ENCODE measurements at regions not wholly inside any gene's neighbourhood (a gene's known extent, or its start where the extent isn't known, plus 50 kb on each side); places are given as distances from the start of the nearest gene placed in this dataset.

DNA sequence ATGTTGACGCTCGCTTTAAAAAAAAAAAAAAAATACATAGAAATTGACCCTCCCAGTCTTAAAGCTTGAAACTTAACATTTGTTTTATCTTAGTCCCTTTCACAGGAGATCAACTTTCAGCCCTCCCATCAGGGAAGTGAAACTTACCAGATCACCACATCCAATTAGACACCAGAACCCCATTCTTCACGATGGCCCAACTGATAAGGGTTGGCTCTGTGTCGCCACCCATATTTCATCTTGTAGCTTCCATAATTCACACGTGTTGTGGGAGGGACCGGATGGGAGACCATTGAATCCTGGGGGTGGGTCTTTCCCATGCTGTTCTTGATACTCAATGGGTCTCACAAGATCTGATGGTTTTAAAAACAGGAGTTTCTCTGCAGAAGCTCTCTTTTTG, 629.4 kb upstream of the KCND2 start:
- H2AFZ ChIP-seq (ENCODE audit: control insufficient read depth, low read depth, low read length), result no peak overlapping the region
- no peaks in the 10 kb centered on the region for H3K27me3 ChIP-seq (replicated peaks in 1 of 2; ENCODE audit: control insufficient read depth in 2 of 2, insufficient read depth in 2 of 2, low read length in 1 of 2)
- 21% methylated on average over 6 of the region's 6 CpGs for WGBS (ENCODE audit: insufficient coverage, insufficient replicate concordance, low lambda C conversion rate, missing lambda C conversion rate)
- POLR2A ChIA-PET, result no interaction called here
- no peaks in the 10 kb centered on the region for H4K20me1 ChIP-seq (ENCODE audit: control insufficient read depth, insufficient read depth)
- H3K9ac ChIP-seq (ENCODE audit: control insufficient read depth, insufficient read depth, low read length), result no peak overlapping the region
- RAD21 ChIA-PET (ENCODE audit: unreplicated experiment), result no interaction called here
- no peak overlapping the region for H3K4me2 ChIP-seq (ENCODE audit: control insufficient read depth, insufficient read depth)
- FAIRE-seq (no peak), ATAC-seq (no peak), DNase-seq (ENCODE audit: low read depth, low spot score) (no peak)
- TF ChIP-seq, protein P1, sequence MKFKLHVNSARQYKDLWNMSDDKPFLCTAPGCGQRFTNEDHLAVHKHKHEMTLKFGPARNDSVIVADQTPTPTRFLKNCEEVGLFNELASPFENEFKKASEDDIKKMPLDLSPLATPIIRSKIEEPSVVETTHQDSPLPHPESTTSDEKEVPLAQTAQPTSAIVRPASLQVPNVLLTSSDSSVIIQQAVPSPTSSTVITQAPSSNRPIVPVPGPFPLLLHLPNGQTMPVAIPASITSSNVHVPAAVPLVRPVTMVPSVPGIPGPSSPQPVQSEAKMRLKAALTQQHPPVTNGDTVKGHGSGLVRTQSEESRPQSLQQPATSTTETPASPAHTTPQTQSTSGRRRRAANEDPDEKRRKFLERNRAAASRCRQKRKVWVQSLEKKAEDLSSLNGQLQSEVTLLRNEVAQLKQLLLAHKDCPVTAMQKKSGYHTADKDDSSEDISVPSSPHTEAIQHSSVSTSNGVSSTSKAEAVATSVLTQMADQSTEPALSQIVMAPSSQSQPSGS (IDR thresholded peaks at IDR 0.05; ENCODE audit: low read length), result no peak
- peak; percentile 9; the same call in 1 of the 2 replicates for TF ChIP-seq SPI1 (IDR thresholded peaks at IDR 0.05; ENCODE audit: borderline replicate concordance, insufficient read depth, low read depth, low read length)
- H3K4me3 ChIP-seq, result no peak overlapping the region
- CTCF ChIA-PET, result no interaction called here
- BruUV-seq (replicated peaks), result no TSS peak
- no peaks in the 10 kb centered on the region for H3K4me1 ChIP-seq (ENCODE audit: control insufficient read depth, insufficient read depth, low read length)
- SMC1A ChIA-PET (ENCODE audit: uncharacterized antibody, unreplicated experiment), result no interaction called here
- H3K36me3 ChIP-seq (ENCODE audit: control insufficient read depth in 2 of 2, insufficient read depth in 2 of 2, low read length in 1 of 2), result no peaks in the 10 kb centered on the region
- no peaks in the 10 kb centered on the region for H3K79me2 ChIP-seq (ENCODE audit: control insufficient read depth, insufficient read depth, low read length)
- no peak overlapping the region for H3K27ac ChIP-seq (ENCODE audit: control insufficient read depth, insufficient read depth)
- H3K9me3 ChIP-seq (replicated peaks; ENCODE audit: control insufficient read depth, insufficient read depth, low read length), result no peaks in the 10 kb centered on the region
- in situ Hi-C loops (cut with MboI) (no loop called here), intact Hi-C loops (cut with micrococcal nuclease; ENCODE audit: unreplicated experiment) (no loop called here)

DNA sequence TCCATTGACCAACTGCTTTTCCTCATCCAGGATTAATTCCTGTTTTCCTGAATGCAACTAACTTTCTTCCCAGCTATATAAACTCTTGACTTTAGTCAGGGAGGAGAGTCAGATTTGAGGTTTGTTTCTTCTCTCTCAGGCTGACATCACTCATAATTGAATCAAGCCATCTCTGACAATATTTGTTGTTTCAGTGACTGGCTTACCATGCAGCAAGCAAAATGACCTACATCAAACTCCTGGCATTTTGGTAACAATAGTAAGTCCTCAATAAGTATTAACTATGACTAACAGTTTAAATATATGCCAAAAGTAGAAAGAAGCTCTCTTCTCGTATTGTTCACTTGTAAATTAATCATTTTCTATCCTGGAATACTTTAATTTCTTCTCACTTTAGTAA, 625.7 kb upstream of the KCND2 start:
- FAIRE-seq (no peak), DNase-seq (ENCODE audit: low read depth, low spot score) (no peak), ATAC-seq (no peak)
- Histone ChIP-seq H3K4me3 (no peak overlapping the region), H4K20me1 (ENCODE audit: control insufficient read depth, insufficient read depth) (no peaks in the 10 kb centered on the region), H3K79me2 (ENCODE audit: control insufficient read depth, insufficient read depth, low read length) (no peaks in the 10 kb centered on the region), H3K27me3 (replicated peaks in 1 of 2; ENCODE audit: control insufficient read depth in 2 of 2, insufficient read depth in 2 of 2, low read length in 1 of 2) (no peaks in the 10 kb centered on the region), H3K9me3 (replicated peaks; ENCODE audit: control insufficient read depth, insufficient read depth, low read length) (no peaks in the 10 kb centered on the region), H2AFZ (ENCODE audit: control insufficient read depth, low read depth, low read length) (no peak overlapping the region), H3K9ac (ENCODE audit: control insufficient read depth, insufficient read depth, low read length) (no peak overlapping the region), H3K27ac (ENCODE audit: control insufficient read depth, insufficient read depth) (no peak overlapping the region), H3K4me1 (ENCODE audit: control insufficient read depth, insufficient read depth, low read length) (no peaks in the 10 kb centered on the region), H3K4me2 (ENCODE audit: control insufficient read depth, insufficient read depth) (no peak overlapping the region), H3K36me3 (ENCODE audit: control insufficient read depth in 2 of 2, insufficient read depth in 2 of 2, low read length in 1 of 2) (no peaks in the 10 kb centered on the region)
- 0% methylated on average over 1 of the region's 1 CpG for WGBS (ENCODE audit: insufficient coverage, insufficient replicate concordance, low lambda C conversion rate, missing lambda C conversion rate)
- intact Hi-C loops (cut with micrococcal nuclease; ENCODE audit: unreplicated experiment) (no loop called here), in situ Hi-C loops (cut with MboI) (no loop called here)
- BruUV-seq (replicated peaks), result no TSS peak
- SMC1A ChIA-PET (ENCODE audit: uncharacterized antibody, unreplicated experiment), result no interaction called here
- RAD21 ChIA-PET (ENCODE audit: unreplicated experiment), result no interaction called here
- POLR2A ChIA-PET, result no interaction called here
- CTCF ChIA-PET, result no interaction called here
- TF ChIP-seq, protein P2, sequence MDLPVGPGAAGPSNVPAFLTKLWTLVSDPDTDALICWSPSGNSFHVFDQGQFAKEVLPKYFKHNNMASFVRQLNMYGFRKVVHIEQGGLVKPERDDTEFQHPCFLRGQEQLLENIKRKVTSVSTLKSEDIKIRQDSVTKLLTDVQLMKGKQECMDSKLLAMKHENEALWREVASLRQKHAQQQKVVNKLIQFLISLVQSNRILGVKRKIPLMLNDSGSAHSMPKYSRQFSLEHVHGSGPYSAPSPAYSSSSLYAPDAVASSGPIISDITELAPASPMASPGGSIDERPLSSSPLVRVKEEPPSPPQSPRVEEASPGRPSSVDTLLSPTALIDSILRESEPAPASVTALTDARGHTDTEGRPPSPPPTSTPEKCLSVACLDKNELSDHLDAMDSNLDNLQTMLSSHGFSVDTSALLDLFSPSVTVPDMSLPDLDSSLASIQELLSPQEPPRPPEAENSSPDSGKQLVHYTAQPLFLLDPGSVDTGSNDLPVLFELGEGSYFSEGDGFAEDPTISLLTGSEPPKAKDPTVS (IDR thresholded peaks at IDR 0.05; ENCODE audit: low read depth, low read length), result no peak
- TF ChIP-seq HDAC6 (IDR thresholded peaks at IDR 0.05; ENCODE audit: unreplicated experiment), result no peak
- TF ChIP-seq, protein P3, sequence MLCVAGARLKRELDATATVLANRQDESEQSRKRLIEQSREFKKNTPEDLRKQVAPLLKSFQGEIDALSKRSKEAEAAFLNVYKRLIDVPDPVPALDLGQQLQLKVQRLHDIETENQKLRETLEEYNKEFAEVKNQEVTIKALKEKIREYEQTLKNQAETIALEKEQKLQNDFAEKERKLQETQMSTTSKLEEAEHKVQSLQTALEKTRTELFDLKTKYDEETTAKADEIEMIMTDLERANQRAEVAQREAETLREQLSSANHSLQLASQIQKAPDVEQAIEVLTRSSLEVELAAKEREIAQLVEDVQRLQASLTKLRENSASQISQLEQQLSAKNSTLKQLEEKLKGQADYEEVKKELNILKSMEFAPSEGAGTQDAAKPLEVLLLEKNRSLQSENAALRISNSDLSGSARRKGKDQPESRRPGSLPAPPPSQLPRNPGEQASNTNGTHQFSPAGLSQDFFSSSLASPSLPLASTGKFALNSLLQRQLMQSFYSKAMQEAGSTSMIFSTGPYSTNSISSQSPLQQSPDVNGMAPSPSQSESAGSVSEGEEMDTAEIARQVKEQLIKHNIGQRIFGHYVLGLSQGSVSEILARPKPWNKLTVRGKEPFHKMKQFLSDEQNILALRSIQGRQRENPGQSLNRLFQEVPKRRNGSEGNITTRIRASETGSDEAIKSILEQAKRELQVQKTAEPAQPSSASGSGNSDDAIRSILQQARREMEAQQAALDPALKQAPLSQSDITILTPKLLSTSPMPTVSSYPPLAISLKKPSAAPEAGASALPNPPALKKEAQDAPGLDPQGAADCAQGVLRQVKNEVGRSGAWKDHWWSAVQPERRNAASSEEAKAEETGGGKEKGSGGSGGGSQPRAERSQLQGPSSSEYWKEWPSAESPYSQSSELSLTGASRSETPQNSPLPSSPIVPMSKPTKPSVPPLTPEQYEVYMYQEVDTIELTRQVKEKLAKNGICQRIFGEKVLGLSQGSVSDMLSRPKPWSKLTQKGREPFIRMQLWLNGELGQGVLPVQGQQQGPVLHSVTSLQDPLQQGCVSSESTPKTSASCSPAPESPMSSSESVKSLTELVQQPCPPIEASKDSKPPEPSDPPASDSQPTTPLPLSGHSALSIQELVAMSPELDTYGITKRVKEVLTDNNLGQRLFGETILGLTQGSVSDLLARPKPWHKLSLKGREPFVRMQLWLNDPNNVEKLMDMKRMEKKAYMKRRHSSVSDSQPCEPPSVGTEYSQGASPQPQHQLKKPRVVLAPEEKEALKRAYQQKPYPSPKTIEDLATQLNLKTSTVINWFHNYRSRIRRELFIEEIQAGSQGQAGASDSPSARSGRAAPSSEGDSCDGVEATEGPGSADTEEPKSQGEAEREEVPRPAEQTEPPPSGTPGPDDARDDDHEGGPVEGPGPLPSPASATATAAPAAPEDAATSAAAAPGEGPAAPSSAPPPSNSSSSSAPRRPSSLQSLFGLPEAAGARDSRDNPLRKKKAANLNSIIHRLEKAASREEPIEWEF (IDR thresholded peaks at IDR 0.05; ENCODE audit: insufficient replicate concordance, low read depth, low read length), result no peak
- TF ChIP-seq CREB1 (IDR thresholded peaks at IDR 0.05; ENCODE audit: low read depth), result no peak
- TF ChIP-seq, protein P4, sequence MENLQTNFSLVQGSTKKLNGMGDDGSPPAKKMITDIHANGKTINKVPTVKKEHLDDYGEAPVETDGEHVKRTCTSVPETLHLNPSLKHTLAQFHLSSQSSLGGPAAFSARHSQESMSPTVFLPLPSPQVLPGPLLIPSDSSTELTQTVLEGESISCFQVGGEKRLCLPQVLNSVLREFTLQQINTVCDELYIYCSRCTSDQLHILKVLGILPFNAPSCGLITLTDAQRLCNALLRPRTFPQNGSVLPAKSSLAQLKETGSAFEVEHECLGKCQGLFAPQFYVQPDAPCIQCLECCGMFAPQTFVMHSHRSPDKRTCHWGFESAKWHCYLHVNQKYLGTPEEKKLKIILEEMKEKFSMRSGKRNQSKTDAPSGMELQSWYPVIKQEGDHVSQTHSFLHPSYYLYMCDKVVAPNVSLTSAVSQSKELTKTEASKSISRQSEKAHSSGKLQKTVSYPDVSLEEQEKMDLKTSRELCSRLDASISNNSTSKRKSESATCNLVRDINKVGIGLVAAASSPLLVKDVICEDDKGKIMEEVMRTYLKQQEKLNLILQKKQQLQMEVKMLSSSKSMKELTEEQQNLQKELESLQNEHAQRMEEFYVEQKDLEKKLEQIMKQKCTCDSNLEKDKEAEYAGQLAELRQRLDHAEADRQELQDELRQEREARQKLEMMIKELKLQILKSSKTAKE (IDR thresholded peaks at IDR 0.05; ENCODE audit: low read depth, poor library complexity, severe bottlenecking), result no peak
